ENCODE measurements at regions not wholly inside any gene's neighbourhood (a gene's known extent, or its start where the extent isn't known, plus 50 kb on each side); places are given as distances from the start of the nearest gene placed in this dataset.
A peak's percentile ranks its signal among the peaks of the same experiment; 100 is the strongest.

DNA sequence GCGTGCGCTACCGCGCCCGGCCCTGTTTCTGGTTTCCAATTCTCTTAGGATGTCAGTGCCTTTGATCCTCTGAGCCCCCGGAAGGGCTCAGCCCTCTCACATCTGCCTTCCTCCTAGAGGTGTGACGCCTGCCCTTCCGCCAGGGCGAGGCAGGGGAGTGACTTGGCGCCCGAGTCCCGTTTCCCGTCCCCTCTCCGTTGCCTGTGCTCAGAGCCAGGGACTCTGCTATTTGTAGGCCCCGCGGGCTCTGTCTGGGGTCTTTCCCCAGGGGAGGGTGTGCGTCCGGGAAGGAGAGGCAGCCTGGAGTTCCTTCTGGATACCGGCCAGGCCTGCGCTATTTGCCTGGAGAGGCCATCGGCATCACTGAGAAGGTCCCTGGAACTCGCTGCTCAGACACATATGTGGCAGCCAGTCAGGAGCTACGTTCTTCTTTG is 103.7 kb upstream of the TAF1B start:
- no peak for DNase-seq

DNA sequence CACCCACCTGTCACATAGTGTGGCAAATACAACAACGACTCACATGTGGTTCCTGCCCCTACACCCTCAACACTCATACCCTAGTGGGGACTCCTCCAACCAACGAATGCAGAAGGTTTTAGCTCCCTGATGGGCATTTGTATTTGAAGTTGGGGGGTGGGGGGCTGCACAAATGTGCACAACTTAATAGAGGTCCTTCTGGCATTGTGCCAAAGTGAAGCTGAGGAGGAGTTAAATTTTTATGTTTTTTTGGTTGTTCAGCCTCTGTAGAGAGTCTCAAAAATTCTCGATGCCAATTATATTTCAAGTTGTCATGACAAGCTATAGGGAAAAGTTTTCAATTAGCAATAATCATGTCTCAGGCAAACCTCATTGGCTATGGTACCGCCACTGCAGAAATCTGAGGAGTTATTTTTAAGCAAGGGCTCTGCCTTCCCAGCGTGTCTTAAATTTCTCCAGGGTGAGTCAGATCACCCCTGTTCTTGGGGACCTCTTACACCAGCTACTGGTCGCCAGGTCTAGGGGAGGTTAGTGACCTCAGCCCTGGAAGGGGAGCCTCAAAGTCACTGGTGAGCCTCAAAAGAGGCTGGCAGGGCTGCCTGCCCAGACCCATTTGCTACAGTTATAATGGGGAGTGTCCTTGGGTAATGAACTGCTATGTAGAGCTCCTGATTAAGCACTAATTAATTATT is 102.7 kb upstream of the TAF1B start:
- no peak for DNase-seq

DNA sequence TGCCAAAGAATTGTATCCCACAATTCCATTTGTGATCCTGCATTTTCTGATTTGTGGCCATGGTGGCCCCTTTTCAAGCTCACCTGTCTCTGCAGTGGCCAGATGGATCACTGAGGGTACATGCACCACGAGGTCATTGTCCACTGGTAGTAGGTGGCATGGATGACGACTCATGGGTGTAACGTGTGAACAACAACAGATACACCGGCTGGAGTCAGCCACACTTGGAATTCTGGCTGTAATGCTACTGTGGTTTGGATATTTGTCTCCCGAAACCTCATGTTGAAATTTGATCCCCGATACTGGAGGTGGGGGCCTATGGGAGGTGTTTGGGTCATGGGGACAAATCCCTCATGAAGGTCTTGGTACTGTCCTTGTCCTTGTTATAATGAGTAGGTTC is 102.2 kb upstream of the TAF1B start:
- no peak for DNase-seq

DNA sequence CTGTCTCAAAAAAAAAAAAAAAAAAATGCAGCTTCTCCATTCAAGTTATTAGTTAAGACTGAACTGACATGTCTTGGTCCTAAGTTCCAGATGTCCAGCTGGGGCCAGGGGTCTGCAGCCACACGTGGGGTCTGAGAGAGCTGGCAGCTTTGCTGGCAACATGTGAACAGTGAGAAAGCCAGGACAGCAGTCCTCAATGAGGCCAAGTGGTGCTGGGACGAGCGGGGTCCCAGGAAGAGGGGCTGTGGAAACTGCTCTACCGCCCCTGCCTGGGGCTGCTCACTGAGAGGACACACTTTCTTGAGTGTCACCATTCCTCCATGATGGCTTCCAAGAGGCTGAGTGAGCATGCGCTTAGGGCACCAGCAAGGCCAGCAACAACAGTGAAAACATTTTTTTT is 100.7 kb upstream of the TAF1B start:
- DNase-seq = no peak

DNA sequence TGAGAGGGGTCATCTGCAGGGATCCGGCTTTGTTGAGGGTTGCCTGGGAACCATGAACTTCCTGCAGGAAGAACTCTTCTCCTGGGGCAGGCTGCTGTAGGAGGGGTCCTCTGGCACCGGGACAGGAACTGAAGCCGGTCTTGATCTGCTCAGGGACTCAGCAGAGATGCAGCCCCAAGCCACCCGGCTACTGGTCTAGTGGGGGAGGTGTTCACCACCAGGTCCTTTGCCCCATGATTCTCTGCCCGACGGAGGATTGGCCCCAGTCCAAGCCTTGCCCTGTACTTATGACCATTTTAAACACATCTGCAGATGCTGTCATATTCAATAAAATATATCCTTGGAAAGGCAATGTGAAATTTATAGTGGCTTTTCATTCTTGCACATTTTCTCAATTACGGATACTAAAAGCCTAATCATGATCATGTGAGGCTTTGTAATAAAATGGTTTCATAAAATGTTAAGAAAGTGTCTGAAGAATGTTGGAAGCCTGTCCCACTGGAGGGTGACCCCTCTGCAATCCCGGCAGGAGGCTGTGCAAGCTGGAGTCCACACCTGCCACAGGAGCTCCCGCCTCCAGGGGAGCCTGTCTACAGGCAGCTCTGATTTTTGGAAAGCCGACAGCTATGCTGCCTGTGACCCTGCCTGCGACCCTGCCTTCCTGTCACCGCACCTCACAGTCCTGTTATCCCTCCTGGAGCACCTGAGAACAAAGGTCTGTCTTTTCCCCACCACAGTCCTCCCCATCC is 98.8 kb upstream of the TAF1B start:
- DNase-seq = no peak

- no peak for DNase-seq
Measured at GRCh38 chr2:9745153-9745899, 97.9 kb upstream of the TAF1B start.

DNA sequence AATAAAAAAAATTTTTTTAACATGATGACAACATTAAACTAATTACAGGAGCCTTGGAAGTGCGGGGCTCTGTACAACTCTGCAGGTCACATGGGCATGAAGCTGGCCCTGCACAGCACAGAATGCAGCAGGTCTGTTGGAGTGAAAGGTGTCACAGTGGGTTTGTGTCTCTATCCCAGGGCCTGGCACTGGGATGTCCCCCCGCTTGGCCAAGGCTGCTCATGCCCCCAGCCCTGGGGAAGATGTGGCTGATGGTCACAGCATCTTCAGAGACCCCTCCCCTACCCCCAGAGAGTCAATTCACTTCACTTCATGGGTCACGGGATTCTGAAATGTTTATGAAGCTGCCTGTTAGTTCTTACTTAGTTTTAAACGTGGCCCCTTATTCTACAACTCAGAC is 95.9 kb upstream of the TAF1B start:
- no peak for DNase-seq

GRCh38 chr2:9748577-9748976 is 94.7 kb upstream of the TAF1B start:
- no peak for DNase-seq

- no peak for DNase-seq
Measured at GRCh38 chr2:9749546-9750223, 93.6 kb upstream of the TAF1B start.

DNA sequence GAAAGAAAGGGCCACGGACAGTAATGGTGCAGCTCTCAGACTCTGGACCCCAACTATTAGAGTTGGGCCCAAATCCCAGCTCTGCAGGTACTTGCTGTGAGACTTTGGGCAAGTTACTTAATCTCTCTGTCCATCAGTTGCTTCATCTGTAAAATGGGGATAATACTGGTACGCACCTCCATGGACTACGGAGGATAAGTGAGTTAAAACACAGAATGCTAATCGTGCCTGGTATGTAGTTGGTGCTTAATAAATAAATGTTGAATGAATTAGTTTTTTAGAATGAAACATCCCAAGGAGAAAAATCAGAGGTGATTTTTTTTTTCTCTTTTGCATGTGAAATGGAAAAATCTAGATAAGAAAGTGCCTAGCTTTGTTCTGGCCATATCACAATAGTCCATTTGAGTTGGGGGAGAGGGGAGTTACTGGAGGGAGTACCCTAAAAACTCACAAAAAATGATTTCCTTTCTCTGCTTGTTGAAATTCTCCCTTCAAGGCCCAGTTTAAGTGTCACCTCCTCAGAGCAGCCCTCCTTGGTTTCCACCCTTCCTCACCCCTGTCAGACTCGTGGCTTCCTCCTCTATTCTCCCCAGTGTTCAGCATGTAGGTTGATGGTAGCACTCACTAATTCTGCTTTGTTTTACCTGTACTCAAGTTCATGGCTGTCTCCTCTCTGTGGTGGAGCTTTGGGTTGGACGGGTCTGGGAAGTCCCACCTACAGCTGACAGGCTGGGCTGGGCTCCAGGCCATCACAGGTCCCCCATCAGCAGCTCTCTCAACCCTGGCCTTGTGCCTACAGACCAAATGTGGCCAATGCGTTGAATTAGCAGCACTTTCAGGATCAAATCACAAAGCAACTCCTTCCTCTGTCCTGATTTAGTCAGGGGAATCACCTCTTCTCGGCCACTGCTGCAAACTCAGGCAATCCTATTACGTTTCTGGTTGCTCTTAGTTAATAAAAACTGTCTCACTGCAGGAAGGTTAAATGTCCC is 92.8 kb upstream of the TAF1B start:
- no peak for DNase-seq

DNA sequence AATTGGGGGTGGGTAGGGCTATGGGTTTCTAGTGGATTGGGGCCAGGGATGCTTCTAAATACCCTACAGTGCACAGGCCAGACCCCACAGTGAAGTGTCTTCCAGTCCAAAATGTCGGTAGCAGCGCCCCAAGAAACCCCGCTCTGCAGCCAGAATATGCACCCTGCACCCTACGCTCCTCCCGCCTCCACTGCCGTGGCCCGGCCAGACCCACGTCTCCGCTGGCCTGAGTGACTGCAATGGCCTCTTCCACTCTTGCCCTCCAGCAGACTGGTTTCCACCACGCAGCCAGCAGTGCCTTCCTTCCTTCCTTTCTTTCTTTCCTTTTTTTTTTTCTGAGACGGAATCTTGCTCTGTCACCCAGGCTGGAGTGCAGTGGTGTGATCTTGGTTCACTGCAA is 91.4 kb upstream of the TAF1B start:
- DNase-seq = no peak

- no peak for DNase-seq
Measured at GRCh38 chr2:9752441-9753275, 90.6 kb upstream of the TAF1B start.

DNA sequence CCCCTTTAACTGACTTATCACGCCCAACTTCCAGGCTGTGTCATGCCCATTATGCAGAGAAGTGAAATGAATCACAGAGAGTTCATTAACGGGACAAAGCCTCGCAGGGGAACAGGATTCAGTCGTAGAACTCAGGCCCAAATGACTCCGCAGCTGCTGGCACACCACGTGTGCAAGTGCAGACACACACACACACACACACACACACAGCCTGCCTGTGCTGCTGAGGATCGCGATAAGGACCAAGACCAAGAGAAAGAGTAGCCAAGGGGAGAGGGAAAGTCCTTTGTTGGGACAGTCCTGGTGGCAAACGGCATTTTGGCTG is 90.0 kb upstream of the TAF1B start:
- no peak for DNase-seq

- DNase-seq = no peak
Measured at GRCh38 chr2:9753665-9754531, 89.4 kb upstream of the TAF1B start.

DNA sequence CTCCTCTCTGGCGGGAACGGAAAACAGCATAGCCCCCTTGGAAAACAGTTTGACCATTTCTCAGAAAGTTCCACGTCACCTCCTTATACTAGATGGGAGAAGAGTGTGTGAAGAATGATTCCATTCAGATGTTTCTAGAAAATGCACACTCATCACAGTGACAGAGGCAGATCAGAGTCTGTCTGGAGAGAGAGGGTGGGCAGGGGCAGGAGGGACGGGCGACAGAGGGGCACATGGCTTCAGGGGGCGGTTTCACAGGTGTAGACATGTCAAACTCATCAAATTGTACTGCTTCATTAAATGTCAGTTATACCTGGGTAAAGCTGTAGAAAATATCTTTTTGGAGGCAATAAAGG is 88.8 kb upstream of the TAF1B start:
- no peak for DNase-seq

GRCh38 chr2:9755008-9755407 is 88.3 kb upstream of the TAF1B start:
- no peak for DNase-seq

GRCh38 chr2:9755638-9756037 is 87.6 kb upstream of the TAF1B start:
- DNase-seq = no peak

DNA sequence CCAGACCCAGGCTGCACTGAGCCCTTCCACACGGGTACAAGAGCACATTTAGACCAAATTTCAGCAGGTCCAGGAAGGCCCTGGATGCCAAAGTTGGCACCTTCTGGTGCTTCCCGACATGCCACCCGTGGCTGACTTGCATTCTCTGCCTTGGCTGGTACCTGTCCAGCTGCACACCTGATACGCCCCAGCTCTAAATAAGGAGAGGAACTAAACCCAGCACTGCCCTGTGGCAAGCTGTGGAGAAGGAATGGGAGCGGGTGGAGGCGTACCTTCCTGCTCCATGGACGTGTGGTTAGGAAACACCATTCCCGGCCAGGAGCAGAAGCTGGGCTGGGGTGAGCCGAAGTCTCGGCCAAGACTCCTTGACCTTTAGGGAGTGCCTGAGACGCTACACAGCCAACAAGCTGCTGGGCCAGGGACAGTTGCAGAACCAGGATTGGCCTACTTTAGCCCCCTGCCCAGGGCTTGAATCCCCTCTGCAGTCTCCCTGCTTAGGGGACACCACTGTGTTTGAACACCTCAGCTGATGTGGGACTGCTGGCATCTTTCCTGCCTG is 86.5 kb upstream of the TAF1B start:
- no peak for DNase-seq

DNA sequence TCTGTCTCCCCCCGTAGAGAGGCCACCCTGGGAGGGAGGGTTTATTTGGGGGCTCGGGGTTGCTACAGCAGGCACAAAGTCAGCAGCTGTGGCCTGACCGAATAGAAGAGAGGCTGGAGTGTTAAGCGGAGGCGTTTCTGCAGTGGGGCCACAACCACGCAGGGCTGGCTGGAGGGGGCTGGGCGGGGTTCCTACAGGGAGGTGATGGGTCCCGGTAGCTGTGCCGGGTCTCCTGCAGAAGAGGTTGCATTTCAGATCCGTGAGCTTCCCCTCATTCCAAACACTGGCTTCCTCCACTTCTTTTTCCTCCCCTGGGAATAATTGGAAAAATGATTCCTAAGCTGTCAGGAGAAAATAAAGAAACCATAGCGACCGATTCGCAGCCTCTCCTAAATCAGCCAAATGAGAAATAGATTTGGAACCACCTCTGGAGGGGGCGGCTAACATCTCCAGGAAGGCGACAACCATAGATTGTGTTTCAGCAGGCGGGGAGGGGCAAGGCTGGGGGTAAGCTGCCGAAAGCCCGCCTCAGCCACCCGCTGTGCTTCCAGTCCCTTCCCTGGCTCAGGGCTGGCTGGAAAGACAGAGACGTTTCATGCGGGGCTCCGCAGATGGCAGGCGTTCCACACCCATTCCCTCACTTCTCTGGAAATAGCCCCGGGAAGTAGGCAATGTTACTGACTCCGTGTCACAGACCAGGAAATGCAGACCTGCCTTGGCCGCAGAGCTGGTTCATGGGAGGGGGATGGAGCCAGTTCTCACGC is 85.6 kb upstream of the TAF1B start:
- DNase-seq = peak; percentile 18

Measured in NCI-H446 treated with DMSO at 0.1 percent for 48 hours (cell line).